ENCODE measurements at regions not wholly inside any gene's neighbourhood (a gene's known extent, or its start where the extent isn't known, plus 50 kb on each side); places are given as distances from the start of the nearest gene placed in this dataset.

GRCh38 chr3:82186017-82186416 lies 424.6 kb upstream of the GBE1 start:
- H3K27me3 Mint-ChIP-seq = no peaks in the 10 kb centered on the region
- no peaks in the 10 kb centered on the region for H3K36me3 Mint-ChIP-seq (ENCODE audit: low read depth)
- ChIA-PET POLR2A (no interaction called here), CTCF (no interaction called here)
- no peak for DNase-seq
- H3K4me3 Mint-ChIP-seq = no peak overlapping the region
- H3K4me1 Mint-ChIP-seq = no peaks in the 10 kb centered on the region
- no peak for TF ChIP-seq CTCF (IDR thresholded peaks at IDR 0.05)
- ATAC-seq (ENCODE audit: low read depth) = no peak
- intact Hi-C loops (cut with micrococcal nuclease) = no loop called here
- no peak overlapping the region for H3K27ac Mint-ChIP-seq
- H3K9me3 Mint-ChIP-seq = no peaks in the 10 kb centered on the region

GRCh38 chr3:82179291-82179690 lies 417.8 kb upstream of the GBE1 start:
- no peak for ATAC-seq (ENCODE audit: low read depth)
- no peak for DNase-seq
- Mint-ChIP-seq H3K27ac (no peak overlapping the region), H3K27me3 (no peaks in the 10 kb centered on the region), H3K4me3 (no peak overlapping the region), H3K9me3 (no peaks in the 10 kb centered on the region), H3K36me3 (ENCODE audit: low read depth) (no peaks in the 10 kb centered on the region), H3K4me1 (no peaks in the 10 kb centered on the region)
- no peak for TF ChIP-seq CTCF (IDR thresholded peaks at IDR 0.05)
- POLR2A ChIA-PET = no interaction called here
- intact Hi-C loops (cut with micrococcal nuclease) = no loop called here
- CTCF ChIA-PET = no interaction called here

GRCh38 chr3:82178291-82178690 lies 416.8 kb upstream of the GBE1 start:
- POLR2A ChIA-PET = no interaction called here
- Mint-ChIP-seq H3K4me3 (no peak overlapping the region), H3K27me3 (no peaks in the 10 kb centered on the region), H3K9me3 (no peaks in the 10 kb centered on the region), H3K4me1 (no peaks in the 10 kb centered on the region), H3K36me3 (ENCODE audit: low read depth) (no peaks in the 10 kb centered on the region), H3K27ac (no peak overlapping the region)
- ATAC-seq (ENCODE audit: low read depth) (no peak), DNase-seq (no peak)
- no peak for TF ChIP-seq CTCF (IDR thresholded peaks at IDR 0.05)
- intact Hi-C loops (cut with micrococcal nuclease) = no loop called here
- CTCF ChIA-PET = no interaction called here

GRCh38 chr3:82177774-82178173 lies 416.3 kb upstream of the GBE1 start:
- ChIA-PET CTCF (no interaction called here), POLR2A (no interaction called here)
- intact Hi-C loops (cut with micrococcal nuclease) = no loop called here
- no peak for TF ChIP-seq CTCF (IDR thresholded peaks at IDR 0.05)
- H3K27ac Mint-ChIP-seq = no peak overlapping the region
- ATAC-seq (ENCODE audit: low read depth) (no peak), DNase-seq (no peak)
- no peaks in the 10 kb centered on the region for H3K36me3 Mint-ChIP-seq (ENCODE audit: low read depth)
- no peaks in the 10 kb centered on the region for H3K4me1 Mint-ChIP-seq
- H3K9me3 Mint-ChIP-seq = no peaks in the 10 kb centered on the region
- H3K27me3 Mint-ChIP-seq = no peaks in the 10 kb centered on the region
- no peak overlapping the region for H3K4me3 Mint-ChIP-seq

DNA sequence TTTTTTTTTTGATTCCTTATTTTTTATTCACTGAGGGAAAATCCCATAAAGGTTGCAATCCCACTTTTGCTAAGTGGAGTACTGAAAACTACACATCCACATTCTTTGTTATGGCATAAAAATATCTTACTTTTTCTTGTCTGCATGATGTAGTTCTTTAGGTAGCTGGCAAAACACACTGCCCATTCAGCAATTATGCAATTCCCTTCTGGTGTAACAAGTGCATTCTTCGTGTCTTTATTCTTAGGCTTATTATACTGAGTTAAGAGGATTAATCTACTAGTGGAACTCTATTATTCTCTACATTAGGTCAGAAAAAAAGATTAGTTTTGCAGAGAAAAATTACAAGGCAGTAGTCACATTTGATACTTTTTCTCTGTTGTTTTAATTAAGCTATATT lies 403.8 kb upstream of the GBE1 start:
- H3K27ac Mint-ChIP-seq = no peak overlapping the region
- no peak overlapping the region for H3K4me3 Mint-ChIP-seq
- no peak for TF ChIP-seq CTCF (IDR thresholded peaks at IDR 0.05)
- DNase-seq = no peak
- intact Hi-C loops (cut with micrococcal nuclease) = no loop called here
- no peak for ATAC-seq (ENCODE audit: low read depth)
- H3K9me3 Mint-ChIP-seq = no peaks in the 10 kb centered on the region
- ChIA-PET CTCF (no interaction called here), POLR2A (no interaction called here)
- H3K27me3 Mint-ChIP-seq = no peaks in the 10 kb centered on the region
- H3K4me1 Mint-ChIP-seq = no peaks in the 10 kb centered on the region
- H3K36me3 Mint-ChIP-seq (ENCODE audit: low read depth) = no peaks in the 10 kb centered on the region

All from activated B cell treated with CpG ODN at 0.5 μM for 24 hours (primary cell).